ENCODE measurements at regions not wholly inside any gene's neighbourhood (a gene's known extent, or its start where the extent isn't known, plus 50 kb on each side); places are given as distances from the start of the nearest gene placed in this dataset.

GRCh38 chr3:150130404-150131100 is 159.9 kb upstream of the PFN2 start:
- TF ChIP-seq CTCF (IDR thresholded peaks at IDR 0.05), result no peak
- TF ChIP-seq POLR2AphosphoS5 (IDR thresholded peaks at IDR 0.05), result no peak
- no peak for TF ChIP-seq EP300 (IDR thresholded peaks at IDR 0.05)
